A549 (cell line): ENCODE measurements at regions not wholly inside any gene's neighbourhood (a gene's known extent, or its start where the extent isn't known, plus 50 kb on each side); places are given as distances from the start of the nearest gene placed in this dataset.

Source experiments
- ATAC-seq, 2 experiments: fragments of 200-7000 bp in 1 of 2; fragments of >200 bp in 1 of 2; cut with Nextera tagmentation in 1 of 2; cut with Tn5 transposase in 1 of 2; 3 replicates each; pipeline versions ENCODE4 v1.8.0 to v1.9.1; 2018 to 2020; ENCODE audit warnings: mild to moderate bottlenecking in 1 of 2, moderate library complexity in 1 of 2
- CTCF ChIA-PET: fragments of 300-600 bp; sonication (Branson Sonifier 250); formaldehyde crosslinking; extraction: SDS; loops from one replicate; lab custom pipeline; 2021; ENCODE audit warnings: antibody characterized with exemption, inconsistent platforms; lab: Yijun Ruan, JAX
- POLR2A ChIA-PET: fragments of 350-600 bp; formaldehyde crosslinking; extraction: SDS; loops from one replicate; lab custom pipeline; 2021; ENCODE audit warnings: antibody characterized with exemption, inconsistent platforms; lab: Yijun Ruan, JAX
- DNase-seq, 2 experiments: peaks; one replicate each; pipeline versions ENCODE4 v3.0.0 to v3.0.0-alpha.2; 2011 to 2016; ENCODE audit warnings: low read depth in 1 of 2, low spot score in 1 of 2
- FAIRE-seq: peaks from 2 replicates; lab custom pipeline; 2011; peaks lifted over from hg19 to GRCh38; lab: Jason Lieb, UNC
- H3K27ac ChIP-seq, 2 experiments: fragments of >200 bp; sonication (Bioruptor Twin); formaldehyde crosslinking; 3 replicates each; pipeline ENCODE4 v1.5.1; 2016 to 2017
- H3K4me1 ChIP-seq: fragments of >200 bp; sonication (Bioruptor Twin); formaldehyde crosslinking; 3 replicates; pipeline ENCODE4 v1.6.1; 2016
- H3K4me2 ChIP-seq: fragments of >200 bp; sonication (Bioruptor Twin); formaldehyde crosslinking; 3 replicates; pipeline ENCODE4 v1.6.1; 2016
- H3K4me3 ChIP-seq: fragments of >200 bp; sonication (Bioruptor Twin); formaldehyde crosslinking; 3 replicates; pipeline ENCODE4 v1.5.1; 2016
- H3K9me3 ChIP-seq: fragments of >200 bp; sonication (Bioruptor Twin); formaldehyde crosslinking; 3 replicates; pipeline ENCODE4 v1.6.1; 2016
- BCL3 ChIP-seq: fragments of >200 bp; sonication (Bioruptor Twin); formaldehyde crosslinking; IDR thresholded peaks from 3 replicates; pipeline ENCODE4 v1.6.1; 2016
- CHD2 ChIP-seq: fragments of 150-350 bp; IDR thresholded peaks from 2 replicates; pipeline ENCODE4 v1.6.1; 2014; ENCODE audit warnings: low read length; ENCODE audit not compliant: partially characterized antibody
- EHMT2 ChIP-seq: fragments of 200-600 bp; sonication (generic); IDR thresholded peaks from 2 replicates; pipeline ENCODE4 v1.6.1; 2016; ENCODE audit warnings: antibody characterized with exemption, low read depth, mild to moderate bottlenecking, moderate library complexity
- FOSL2 ChIP-seq, 2 experiments: fragments of 450-650 bp in 1 of 2; fragments of >200 bp in 1 of 2; sonication (Bioruptor Twin) in 1 of 2; formaldehyde crosslinking; IDR thresholded peaks; 2 replicates each; pipeline versions ENCODE4 v1.5.0 to v1.6.1; 2016 to 2020; ENCODE audit warnings: mild to moderate bottlenecking in 1 of 2, moderate library complexity in 1 of 2
- GATA3 ChIP-seq: IDR thresholded peaks from 2 replicates; pipeline ENCODE4 v1.6.1; 2012; ENCODE audit warnings: borderline replicate concordance
- HEYL ChIP-seq: fragments of 250-450 bp; sonication (Bioruptor Pico); IDR thresholded peaks from 2 replicates; pipeline ENCODE4 v1.8.0; 2021; ENCODE audit warnings: mild to moderate bottlenecking, moderate library complexity
- JUNB ChIP-seq: fragments of >200 bp; sonication (Bioruptor Twin); formaldehyde crosslinking; IDR thresholded peaks from 2 replicates; pipeline ENCODE4 v1.6.1; 2016
- MAZ ChIP-seq: fragments of 150-350 bp; IDR thresholded peaks from 2 replicates; pipeline ENCODE4 v1.6.1; 2014; ENCODE audit warnings: antibody characterized with exemption, low read depth, low read length, borderline replicate concordance
- MYC ChIP-seq: IDR thresholded peaks from 2 replicates; pipeline ENCODE4 v1.6.1; 2012; ENCODE audit warnings: mild to moderate bottlenecking, inconsistent platforms, low read length, improper control_type of control experiment, borderline replicate concordance
- NFE2L2 ChIP-seq: fragments of 150-350 bp; conservative IDR thresholded peaks from 2 replicates; pipeline ENCODE4 v1.6.1; 2014; ENCODE audit warnings: low read length
- RAD21 ChIP-seq, 2 experiments: fragments of >200 bp in 1 of 2; sonication (Bioruptor Twin) in 1 of 2; formaldehyde crosslinking in 1 of 2; IDR thresholded peaks in 1 of 2; conservative IDR thresholded peaks in 1 of 2; 2 replicates in 1 of 2; 3 replicates in 1 of 2; pipeline ENCODE4 v1.6.1; 2012 to 2018; ENCODE audit warnings: inconsistent platforms in 1 of 2
- RCOR1 ChIP-seq: fragments of 150-350 bp; IDR thresholded peaks from 2 replicates; pipeline ENCODE4 v1.6.1; 2014; ENCODE audit warnings: antibody characterized with exemption, low read length, low read depth
- RFX5 ChIP-seq: fragments of 450-650 bp; IDR thresholded peaks from 2 replicates; pipeline ENCODE4 v1.7.1; 2014; ENCODE audit warnings: antibody characterized with exemption, mild to moderate bottlenecking, moderate library complexity
- RNF2 ChIP-seq: fragments of 200-600 bp; sonication (generic); IDR thresholded peaks from 2 replicates; pipeline ENCODE4 v1.6.1; 2016; ENCODE audit warnings: low read depth, mild to moderate bottlenecking, antibody characterized with exemption, moderate library complexity, borderline replicate concordance
- TFCP2L1 ChIP-seq: fragments of 250-450 bp; sonication (Bioruptor Pico); IDR thresholded peaks from 2 replicates; pipeline ENCODE4 v1.5.0; 2021; ENCODE audit warnings: mild to moderate bottlenecking
- ZNF302 ChIP-seq: fragments of 250-450 bp; sonication (Bioruptor Pico); IDR thresholded peaks from 2 replicates; pipeline ENCODE4 v1.9.0; 2021; ENCODE audit warnings: inconsistent platforms, mild to moderate bottlenecking, moderate library complexity
- WGBS: methylation state at CpG from one replicate; pipeline ENCODE4 v1.1.6; 2017; ENCODE audit errors: missing lambda C conversion rate; 5-methylcytosine and 5-hydroxymethylcytosine counted together
- TF ChIP-seq, protein P1 (sequence below): fragments of 450-650 bp; IDR thresholded peaks from 2 replicates; pipeline ENCODE4 v1.6.1; 2014; ENCODE audit warnings: antibody characterized with exemption
- TF ChIP-seq, protein P2 (sequence below): IDR thresholded peaks from 2 replicates; pipeline ENCODE4 v1.6.1; 2012
- TF ChIP-seq, protein P3 (sequence below): IDR thresholded peaks from 2 replicates; pipeline ENCODE4 v1.6.1; 2012; ENCODE audit warnings: low read depth, borderline replicate concordance

DNA sequence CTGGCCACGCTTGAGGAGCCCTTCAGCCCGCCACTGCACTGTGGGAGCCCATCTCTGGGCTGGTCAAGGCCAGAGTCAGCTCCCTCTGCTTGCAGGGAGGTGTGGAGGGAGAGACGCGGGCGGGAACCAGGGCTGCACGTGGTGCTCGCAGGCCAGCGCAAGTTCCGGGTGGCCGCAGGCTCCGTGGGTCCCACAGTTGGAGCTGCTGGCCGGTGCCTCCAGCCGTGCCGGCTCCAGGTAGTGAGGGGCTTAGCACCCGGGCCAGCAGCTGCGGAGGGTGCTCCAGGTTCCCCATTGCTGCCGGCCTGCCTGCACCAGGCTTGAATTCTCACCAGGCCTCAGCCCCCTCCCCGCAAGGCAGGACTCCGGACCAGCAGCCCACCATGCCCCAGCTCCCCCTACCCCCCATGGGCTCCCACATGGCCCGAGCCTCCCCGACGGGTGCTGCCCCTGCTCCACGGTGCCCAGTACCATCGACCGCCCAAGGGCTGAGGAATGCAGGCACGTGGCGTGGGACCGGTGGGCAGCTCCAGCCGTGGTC, 192.8 kb upstream of the IZUMO3 start:
- DNase-seq (no peak), FAIRE-seq (no peak), ATAC-seq (no peak)
- Histone ChIP-seq H3K4me3 (no peak overlapping the region), H3K9me3 (peaks cover 8% of the 10 kb centered on the region; the same call in 2 of the 3 replicates), H3K4me2 (no peak overlapping the region), H3K27ac (no peak overlapping the region), H3K4me1 (no peaks in the 10 kb centered on the region)
- ChIA-PET POLR2A (no interaction called here), CTCF (interaction anchor here (0.9 to 1.3 kb wide), 2 partner anchors 9 to 71 kb away, joined by 3 to 5 read pairs; no protein-coding TSS in a partner anchor)
- WGBS, result 0% methylated on average over 2 of the region's 29 CpGs
- TF ChIP-seq BCL3 (no peak), MAZ (no peak), ZNF302 (CRISPR knock-in tag) (no peak), RCOR1 (no peak), RFX5 (no peak), HEYL (CRISPR knock-in tag) (no peak), CHD2 (no peak), JUNB (no peak), NFE2L2 (no peak), GATA3 (no peak), RAD21 (conservative IDR thresholded peaks at IDR 0.05 in 1 of 2, IDR thresholded peaks at IDR 0.05 in 1 of 2) (no peak), FOSL2 (IDR thresholded peaks at IDR 0.05) (no peak), FOSL2 (CRISPR knock-in tag; IDR thresholded peaks at IDR 0.05) (no peak), TFCP2L1 (CRISPR knock-in tag) (no peak), RNF2 (no peak)
- TF ChIP-seq, protein P1, sequence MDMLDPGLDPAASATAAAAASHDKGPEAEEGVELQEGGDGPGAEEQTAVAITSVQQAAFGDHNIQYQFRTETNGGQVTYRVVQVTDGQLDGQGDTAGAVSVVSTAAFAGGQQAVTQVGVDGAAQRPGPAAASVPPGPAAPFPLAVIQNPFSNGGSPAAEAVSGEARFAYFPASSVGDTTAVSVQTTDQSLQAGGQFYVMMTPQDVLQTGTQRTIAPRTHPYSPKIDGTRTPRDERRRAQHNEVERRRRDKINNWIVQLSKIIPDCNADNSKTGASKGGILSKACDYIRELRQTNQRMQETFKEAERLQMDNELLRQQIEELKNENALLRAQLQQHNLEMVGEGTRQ, result no peak
- TF ChIP-seq, protein P2, sequence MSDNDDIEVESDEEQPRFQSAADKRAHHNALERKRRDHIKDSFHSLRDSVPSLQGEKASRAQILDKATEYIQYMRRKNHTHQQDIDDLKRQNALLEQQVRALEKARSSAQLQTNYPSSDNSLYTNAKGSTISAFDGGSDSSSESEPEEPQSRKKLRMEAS, result no peak

DNA sequence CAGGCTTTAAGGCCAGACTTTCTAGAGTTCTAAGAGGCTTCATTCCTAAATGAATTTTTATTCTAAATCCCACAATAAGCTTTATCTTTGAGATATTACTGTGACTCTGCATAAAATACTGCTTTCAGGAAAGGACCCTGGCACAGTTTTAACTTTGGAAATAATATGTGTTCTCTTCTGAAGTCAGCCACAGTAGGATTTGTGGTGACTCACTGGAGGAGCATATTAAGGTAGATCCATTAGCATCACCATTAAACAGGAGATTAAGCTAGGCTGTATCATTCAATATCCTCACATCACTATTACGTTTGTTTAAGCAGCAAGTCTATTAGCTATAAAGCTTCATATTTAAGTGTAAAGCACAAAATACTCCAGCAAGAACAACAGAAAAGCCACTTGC, 186.1 kb upstream of the IZUMO3 start:
- Histone ChIP-seq H3K4me1 (no peaks in the 10 kb centered on the region), H3K4me3 (no peak overlapping the region), H3K9me3 (peaks cover 3% of the 10 kb centered on the region; the same call in 1 of the 3 replicates), H3K4me2 (no peak overlapping the region), H3K27ac (no peak overlapping the region)
- no peak for TF ChIP-seq EHMT2
- ChIA-PET CTCF (no interaction called here), POLR2A (no interaction called here)
- FAIRE-seq (no peak), DNase-seq (no peak), ATAC-seq (no peak)
- WGBS, result 0% methylated on average over 1 of the region's 1 CpG

- ATAC-seq, result no peak
- FAIRE-seq, result no peak
- Histone ChIP-seq H3K27ac (no peak overlapping the region), H3K4me2 (no peak overlapping the region), H3K9me3 (0 out of 3 replicates have a peak, but pooled peaks cover 2% of the 10 kb centered on the region), H3K4me1 (no peaks in the 10 kb centered on the region), H3K4me3 (no peak overlapping the region)
- TF ChIP-seq, protein P3, sequence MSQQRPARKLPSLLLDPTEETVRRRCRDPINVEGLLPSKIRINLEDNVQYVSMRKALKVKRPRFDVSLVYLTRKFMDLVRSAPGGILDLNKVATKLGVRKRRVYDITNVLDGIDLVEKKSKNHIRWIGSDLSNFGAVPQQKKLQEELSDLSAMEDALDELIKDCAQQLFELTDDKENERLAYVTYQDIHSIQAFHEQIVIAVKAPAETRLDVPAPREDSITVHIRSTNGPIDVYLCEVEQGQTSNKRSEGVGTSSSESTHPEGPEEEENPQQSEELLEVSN, result no peak
- no peak for TF ChIP-seq MYC
- no peak for DNase-seq
- ChIA-PET CTCF (no interaction called here), POLR2A (no interaction called here)
- 0% methylated on average over 1 of the region's 1 CpG for WGBS
Observed at GRCh38 chr9:24721621-24722020, 175.9 kb upstream of the IZUMO3 start.
